H9 (cell line): ENCODE measurements at regions not wholly inside any gene's neighbourhood (a gene's known extent, or its start where the extent isn't known, plus 50 kb on each side); places are given as distances from the start of the nearest gene placed in this dataset.
A peak's percentile ranks its signal among the peaks of the same experiment; 100 is the strongest.

Experiments used
- DNase-seq: peaks from one replicate; pipeline ENCODE4 v3.0.0-alpha.2; 2017
- H2AFZ ChIP-seq: one replicate; pipeline ENCODE4 v1.6.1; 2013; ENCODE audit warnings: mild to moderate bottlenecking, low read length, control low read depth, moderate library complexity
- H2AK5ac ChIP-seq: 2 replicates; pipeline ENCODE4 v1.6.1; 2013; ENCODE audit warnings: low read length, control low read depth, mixed read lengths; ENCODE audit not compliant: insufficient read length
- H2BK120ac ChIP-seq: one replicate; pipeline ENCODE4 v1.6.1; 2013; ENCODE audit warnings: low read depth, mild to moderate bottlenecking, low read length, control low read depth, inconsistent platforms; ENCODE audit not compliant: poor library complexity, severe bottlenecking
- H2BK12ac ChIP-seq: 2 replicates; pipeline ENCODE4 v1.6.1; 2013; ENCODE audit warnings: low read length, control low read depth, mixed read lengths, low read depth; ENCODE audit not compliant: insufficient read length
- H2BK15ac ChIP-seq: 2 replicates; pipeline ENCODE4 v1.6.1; 2013; ENCODE audit warnings: low read depth, low read length, control low read depth
- H2BK20ac ChIP-seq: one replicate; pipeline ENCODE4 v1.6.1; 2013; ENCODE audit warnings: low read depth, mild to moderate bottlenecking, low read length, control low read depth, inconsistent platforms; ENCODE audit not compliant: poor library complexity, severe bottlenecking
- H2BK5ac ChIP-seq: 2 replicates; pipeline ENCODE4 v1.6.1; 2013; ENCODE audit warnings: low read length, control low read depth, mixed read lengths; ENCODE audit not compliant: insufficient read length
- H3K14ac ChIP-seq: 2 replicates; pipeline ENCODE4 v1.6.1; 2013; ENCODE audit warnings: low read length, control low read depth; ENCODE audit not compliant: insufficient read depth
- H3K18ac ChIP-seq: 2 replicates; pipeline ENCODE4 v1.6.1; 2013; ENCODE audit warnings: low read depth, mild to moderate bottlenecking, mixed read lengths, low read length, control low read depth; ENCODE audit not compliant: insufficient read length
- H3K23ac ChIP-seq: 2 replicates; pipeline ENCODE4 v1.6.1; 2013; ENCODE audit warnings: low read length, control low read depth, mixed read lengths, low read depth; ENCODE audit not compliant: insufficient read length
- H3K23me2 ChIP-seq: 2 replicates; pipeline ENCODE4 v1.6.1; 2013; ENCODE audit warnings: low read depth, mild to moderate bottlenecking, mixed read lengths, low read length, control low read depth; ENCODE audit not compliant: insufficient read length, poor library complexity, severe bottlenecking
- H3K27ac ChIP-seq: 2 replicates; pipeline ENCODE4 v1.5.1; 2013; ENCODE audit warnings: low read length, control low read depth, mixed read lengths, low read depth; ENCODE audit not compliant: insufficient read length
- H3K27me3 ChIP-seq: 2 replicates; pipeline ENCODE4 v1.6.1; 2013; ENCODE audit warnings: low read length, control low read depth, inconsistent platforms; ENCODE audit not compliant: insufficient read depth
- H3K4ac ChIP-seq: 2 replicates; pipeline ENCODE4 v1.6.1; 2013; ENCODE audit warnings: low read depth, mild to moderate bottlenecking, control low read depth, inconsistent platforms, low read length, moderate library complexity
- H3K4me1 ChIP-seq: 2 replicates; pipeline ENCODE4 v1.6.1; 2013; ENCODE audit warnings: low read length, control low read depth, inconsistent platforms; ENCODE audit not compliant: insufficient read depth
- H3K4me2 ChIP-seq: 2 replicates; pipeline ENCODE4 v1.6.1; 2013; ENCODE audit warnings: low read length, control low read depth, mixed read lengths; ENCODE audit not compliant: insufficient read length, insufficient read depth
- H3K56ac ChIP-seq: 2 replicates; pipeline ENCODE4 v1.6.1; 2013; ENCODE audit warnings: low read depth, mild to moderate bottlenecking, mixed read lengths, low read length, control low read depth; ENCODE audit not compliant: insufficient read length
- H3K79me1 ChIP-seq: 2 replicates; pipeline ENCODE4 v1.6.1; 2013; ENCODE audit warnings: low read depth, mild to moderate bottlenecking, moderate library complexity, low read length, control low read depth, inconsistent platforms; ENCODE audit not compliant: insufficient read depth, poor library complexity, severe bottlenecking
- H3K79me2 ChIP-seq: 2 replicates; pipeline ENCODE4 v1.6.1; 2013; ENCODE audit warnings: low read length, control low read depth, inconsistent platforms; ENCODE audit not compliant: insufficient read depth
- H3K9ac ChIP-seq: 2 replicates; pipeline ENCODE4 v1.6.1; 2013; ENCODE audit warnings: low read length, control low read depth, mixed read lengths; ENCODE audit not compliant: insufficient read length; ENCODE audit errors: extremely low read depth
- H3K9me3 ChIP-seq: one replicate; pipeline ENCODE4 v1.6.1; 2013; ENCODE audit warnings: low read depth, low read length, inconsistent platforms; ENCODE audit not compliant: control insufficient read depth
- H3T11ph ChIP-seq: one replicate; pipeline ENCODE4 v1.6.1; 2013; ENCODE audit warnings: mild to moderate bottlenecking, low read length, control low read depth, inconsistent platforms
- H4K20me1 ChIP-seq: one replicate; pipeline ENCODE4 v1.6.1; 2013; ENCODE audit not compliant: control insufficient read depth, insufficient read length, insufficient read depth
- H4K5ac ChIP-seq: 2 replicates; pipeline ENCODE4 v1.6.1; 2013; ENCODE audit warnings: low read depth, mild to moderate bottlenecking, mixed read lengths, low read length, control low read depth; ENCODE audit not compliant: insufficient read length
- H4K8ac ChIP-seq: replicated peaks from 2 replicates; pipeline ENCODE4 v1.6.1; 2013; ENCODE audit warnings: low read length, control low read depth, mixed read lengths, low read depth; ENCODE audit not compliant: insufficient read length
- H4K91ac ChIP-seq: 2 replicates; pipeline ENCODE4 v1.6.1; 2013; ENCODE audit warnings: low read depth, mild to moderate bottlenecking, moderate library complexity, mixed read lengths, low read length, control low read depth; ENCODE audit not compliant: insufficient read length
- H3K27ac Mint-ChIP-seq, 3 experiments: 2 replicates in 2 of 3; 3 replicates in 1 of 3; pipeline ENCODE4 v1.8.0; 2020 to 2021; ENCODE audit warnings: mixed read lengths in 3 of 3, mild to moderate bottlenecking in 1 of 3, moderate library complexity in 1 of 3
- H3K27me3 Mint-ChIP-seq: 2 replicates; pipeline ENCODE4 v1.8.0; 2021; ENCODE audit warnings: low read depth, mild to moderate bottlenecking, moderate library complexity, mixed read lengths
- H3K36me3 Mint-ChIP-seq, 3 experiments: 2 replicates in 2 of 3; 3 replicates in 1 of 3; pipeline ENCODE4 v1.8.0; 2020 to 2021; ENCODE audit warnings: low read depth in 3 of 3, mixed read lengths in 3 of 3; ENCODE audit not compliant: insufficient read depth in 1 of 3
- H3K4me1 Mint-ChIP-seq, 2 experiments: 2 replicates each; pipeline ENCODE4 v1.8.0; 2020; ENCODE audit warnings: mixed read lengths in 2 of 2
- H3K4me3 Mint-ChIP-seq, 2 experiments: 2 replicates in 1 of 2; 3 replicates in 1 of 2; pipeline ENCODE4 v1.8.0; 2020 to 2021; ENCODE audit warnings: mild to moderate bottlenecking in 2 of 2, mixed read lengths in 2 of 2, moderate library complexity in 1 of 2
- H3K9me3 Mint-ChIP-seq, 2 experiments: 2 replicates in 1 of 2; 3 replicates in 1 of 2; pipeline ENCODE4 v1.8.0; 2020; ENCODE audit warnings: mild to moderate bottlenecking in 2 of 2, mixed read lengths in 2 of 2, moderate library complexity in 1 of 2
- CTCF ChIP-seq: fragments of 200-600 bp; sonication (generic); conservative IDR thresholded peaks from 3 replicates; pipeline ENCODE4 v1.8.0; 2021; ENCODE audit warnings: antibody characterized with exemption, mild to moderate bottlenecking
- WGBS: extraction: QIAGEN DNeasy Blood & Tissue Kit; methylation state at CpG from one replicate; pipeline ENCODE4 v1.1.7; 2013; ENCODE audit warnings: missing lambda C conversion rate, low lambda C conversion rate, mixed read lengths; ENCODE audit not compliant: insufficient read length; ENCODE audit errors: extremely low coverage; 5-methylcytosine and 5-hydroxymethylcytosine counted together

GRCh38 chr5:166625210-166625865 is 1666.1 kb upstream of the WWC1 start:
- H2BK120ac ChIP-seq, result no peak overlapping the region
- peaks cover 0 to 6% (median 2%) of the 10 kb centered on the region in 3 experiments; a peak in 5 of 7 replicates for H3K36me3 Mint-ChIP-seq
- H4K91ac ChIP-seq, result no peak overlapping the region
- H3K14ac ChIP-seq, result no peak overlapping the region
- H3K23ac ChIP-seq, result no peak overlapping the region
- H3K4ac ChIP-seq, result no peak overlapping the region
- DNase-seq, result no peak
- no peak overlapping the region for H2AFZ ChIP-seq
- H3K79me1 ChIP-seq, result no peaks in the 10 kb centered on the region
- H2AK5ac ChIP-seq, result no peak overlapping the region
- no peak overlapping the region for H4K5ac ChIP-seq
- H3K27ac Mint-ChIP-seq, result peak overlapping the region; percentile 90 to 92 (median 91); a peak in 5 of 7 replicates
- H3K9me3 Mint-ChIP-seq, result peaks cover 0 to 7% of the 10 kb centered on the region in 2 experiments; a peak in 2 of 5 replicates
- H3K27me3 ChIP-seq, result no peaks in the 10 kb centered on the region
- no peak overlapping the region for H3K27ac ChIP-seq
- H3T11ph ChIP-seq, result no peak overlapping the region
- no peak overlapping the region for H3K9ac ChIP-seq
- no peak overlapping the region for H2BK12ac ChIP-seq
- no peaks in the 10 kb centered on the region for H3K79me2 ChIP-seq
- no peak overlapping the region for H3K18ac ChIP-seq
- no peaks in the 10 kb centered on the region for H3K27me3 Mint-ChIP-seq
- H4K20me1 ChIP-seq, result no peaks in the 10 kb centered on the region
- WGBS, result no CpG with 5 or more reads among the region's 6 CpGs
- H3K56ac ChIP-seq, result no peak overlapping the region
- H3K4me3 Mint-ChIP-seq, result no peak overlapping the region
- H3K9me3 ChIP-seq, result no peaks in the 10 kb centered on the region
- H3K4me1 Mint-ChIP-seq, result peaks cover 19% of the 10 kb centered on the region in 2 experiments
- H2BK15ac ChIP-seq, result no peak overlapping the region
- no peak overlapping the region for H2BK5ac ChIP-seq
- no peak for TF ChIP-seq CTCF
- no peak overlapping the region for H2BK20ac ChIP-seq
- no peaks in the 10 kb centered on the region for H3K23me2 ChIP-seq
- no peak overlapping the region for H3K4me2 ChIP-seq
- no peak overlapping the region for H4K8ac ChIP-seq
- peaks cover 4% of the 10 kb centered on the region; the same call in 1 of the 2 replicates for H3K4me1 ChIP-seq
